HG02970 (cell line): ENCODE measurements at regions not wholly inside any gene's neighbourhood (a gene's known extent, or its start where the extent isn't known, plus 50 kb on each side); places are given as distances from the start of the nearest gene placed in this dataset.
"Not testable (repeated sequence)": the region's sequence is repeated elsewhere in the genome, so short reads cannot be mapped to it uniquely, and the experiment has no call there.

ENCODE experiments used
- ATAC-seq: cut with Tn5 transposase; IDR thresholded peaks from one replicate; pipeline ENCODE4 v1.9.1; 2021; ENCODE audit warnings: mild to moderate bottlenecking, moderate library complexity, moderate number of reproducible peaks; ENCODE audit not compliant: unreplicated experiment, low FRiP score

DNA sequence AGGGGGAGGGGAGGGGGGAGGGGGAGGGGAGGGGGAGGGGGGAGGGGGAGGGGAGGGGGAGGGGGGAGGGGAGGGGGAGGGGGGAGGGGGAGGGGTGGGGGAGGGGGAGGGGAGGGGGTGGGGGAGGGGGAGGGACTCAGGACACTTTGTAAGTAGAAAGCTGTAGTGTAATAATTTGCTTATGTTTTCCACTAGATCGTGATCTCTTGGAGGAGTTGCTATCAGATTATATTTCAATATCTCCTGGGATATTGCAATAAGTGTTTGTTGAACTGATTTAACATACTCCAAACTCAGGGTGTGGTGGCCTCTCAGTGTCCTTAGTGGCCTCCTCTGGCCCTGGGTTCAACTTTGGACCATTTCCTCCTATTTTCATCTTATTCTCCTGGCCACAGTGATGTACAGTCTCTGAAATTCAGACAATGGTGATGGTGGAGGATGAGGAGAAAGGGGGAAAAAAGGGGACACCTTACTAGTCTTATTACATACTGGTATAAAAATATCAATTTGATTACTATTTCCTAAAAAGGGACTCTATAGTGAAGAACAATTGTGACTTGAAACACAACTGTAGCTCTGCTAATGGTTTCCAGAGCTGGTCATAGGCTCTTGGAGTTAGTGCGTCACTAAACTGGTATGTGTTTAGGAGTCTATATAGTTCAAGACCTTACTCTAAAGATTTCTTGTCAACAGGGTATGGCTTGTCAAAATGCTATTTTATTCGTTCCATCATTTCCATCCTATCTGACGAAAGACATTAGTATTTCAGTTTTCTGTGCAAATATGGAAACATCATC is 89.6 kb downstream of the DDX1 start:
- ATAC-seq: no peak

DNA sequence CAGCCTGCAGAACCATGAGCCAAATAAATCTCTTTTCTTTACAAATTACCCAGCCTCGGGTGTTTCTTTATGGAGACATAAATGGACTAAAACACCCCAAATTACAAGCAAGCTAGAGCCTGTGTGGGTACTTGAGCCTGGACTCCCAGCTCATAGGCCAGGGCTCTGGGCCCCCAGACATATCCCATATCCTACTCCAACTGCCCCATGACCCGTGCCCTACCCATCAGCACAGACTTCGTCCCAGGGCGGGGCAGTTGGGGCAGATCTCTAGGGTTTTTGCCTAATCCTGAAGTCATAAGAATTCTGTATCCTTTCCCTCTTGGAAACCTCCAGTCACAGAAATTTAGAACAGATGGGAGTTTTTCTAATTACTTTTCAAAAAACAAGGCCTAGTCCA is 90.7 kb downstream of the DDX1 start:
- no peak for ATAC-seq

DNA sequence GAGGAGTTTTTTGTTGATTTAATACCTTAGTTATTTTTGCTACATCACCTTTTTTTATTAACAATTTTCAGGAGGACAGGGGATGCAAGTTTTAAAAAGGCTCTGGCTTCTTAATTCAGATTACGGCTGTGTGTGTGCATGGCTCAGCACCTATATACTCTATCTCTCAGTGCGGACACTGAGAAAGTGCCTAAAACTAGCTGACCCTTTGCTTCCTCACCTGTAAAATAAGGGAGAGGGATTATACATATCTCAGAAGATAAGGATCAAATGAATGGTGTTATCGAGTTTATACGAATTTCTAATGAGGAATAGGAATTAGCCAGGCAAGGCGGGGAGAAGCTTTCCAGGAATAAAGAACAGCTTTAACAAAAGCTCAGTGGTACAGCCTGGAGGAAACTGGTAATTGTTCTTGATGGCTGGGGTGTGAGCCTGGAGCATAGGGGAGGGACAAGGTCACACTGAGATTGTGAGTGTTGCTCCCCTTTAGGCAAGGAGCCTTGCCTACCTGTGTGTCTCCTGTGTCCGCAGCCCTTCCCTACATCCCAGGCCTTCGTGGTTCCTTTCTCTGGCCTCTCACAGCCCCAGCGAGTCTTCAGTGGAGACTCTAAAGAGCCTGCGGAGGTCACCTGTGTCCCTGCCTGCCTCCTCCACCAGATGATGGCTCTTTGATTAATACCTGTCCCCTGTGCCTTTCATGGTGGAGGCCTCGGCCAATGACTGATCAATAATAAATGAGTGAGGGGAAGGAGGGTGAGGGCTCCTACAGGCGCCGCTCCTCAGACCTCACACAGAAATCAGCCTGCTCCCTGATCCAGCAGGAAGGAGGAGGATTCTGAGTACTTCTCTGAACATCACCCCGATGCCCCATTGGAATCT is 92.7 kb downstream of the DDX1 start:
- ATAC-seq: no peak

DNA sequence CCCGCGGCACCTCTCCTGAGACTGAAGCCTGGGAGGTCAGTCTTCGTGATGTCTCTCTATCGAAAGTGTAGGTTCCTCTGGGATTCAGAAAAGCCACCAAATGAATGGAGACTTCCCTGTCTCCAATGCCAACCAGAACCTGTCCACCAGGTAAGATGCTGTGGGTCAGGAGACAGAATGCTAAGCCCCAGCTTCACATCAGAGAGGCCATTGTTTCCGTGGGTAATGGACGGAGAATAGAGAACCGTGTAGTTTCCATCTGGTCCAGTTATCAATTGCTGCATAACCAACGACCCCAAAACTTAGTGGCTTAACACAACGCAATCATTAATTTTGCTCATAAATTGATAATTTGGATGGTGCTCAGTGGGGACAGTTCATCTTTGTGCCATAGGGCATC is 93.5 kb downstream of the DDX1 start:
- ATAC-seq: no peak

DNA sequence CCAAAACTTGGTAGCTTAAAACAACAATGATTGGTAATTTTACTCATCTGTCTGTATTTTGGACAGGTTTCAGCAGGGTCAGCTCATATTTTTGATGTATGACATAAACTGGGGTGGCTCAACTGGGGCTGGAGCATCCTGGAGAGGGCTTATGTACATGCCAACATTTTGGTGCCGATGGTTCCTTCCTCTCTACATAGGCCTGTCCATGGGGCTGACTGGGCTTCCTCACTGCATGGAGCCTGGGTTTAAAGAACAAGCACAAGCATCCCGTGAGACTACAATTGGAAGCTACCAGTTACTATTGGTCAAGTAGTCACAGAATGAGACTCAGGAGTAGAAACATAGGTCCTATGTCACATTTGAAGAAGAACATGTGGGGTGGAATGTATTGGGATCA is 95.0 kb downstream of the DDX1 start:
- no peak for ATAC-seq

DNA sequence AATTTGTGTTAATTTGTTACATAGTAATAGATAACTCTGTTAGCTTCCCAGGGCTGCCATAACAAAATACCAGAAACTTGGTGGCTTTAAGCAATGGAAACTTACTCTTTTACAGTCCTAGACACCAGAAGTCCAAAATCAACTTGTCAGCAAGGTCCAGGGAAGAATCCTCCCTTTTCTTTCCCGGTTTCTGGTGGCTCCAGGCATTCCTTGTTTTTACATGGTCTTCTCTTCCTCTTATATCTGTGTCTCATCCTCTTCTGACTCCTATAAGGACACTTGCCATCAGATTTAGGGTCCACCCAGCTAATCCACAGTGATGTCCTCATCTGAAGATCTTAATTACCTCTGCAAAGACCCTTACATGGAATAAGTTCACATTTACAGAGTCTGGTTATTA is 95.6 kb downstream of the DDX1 start:
- ATAC-seq: no peak

DNA sequence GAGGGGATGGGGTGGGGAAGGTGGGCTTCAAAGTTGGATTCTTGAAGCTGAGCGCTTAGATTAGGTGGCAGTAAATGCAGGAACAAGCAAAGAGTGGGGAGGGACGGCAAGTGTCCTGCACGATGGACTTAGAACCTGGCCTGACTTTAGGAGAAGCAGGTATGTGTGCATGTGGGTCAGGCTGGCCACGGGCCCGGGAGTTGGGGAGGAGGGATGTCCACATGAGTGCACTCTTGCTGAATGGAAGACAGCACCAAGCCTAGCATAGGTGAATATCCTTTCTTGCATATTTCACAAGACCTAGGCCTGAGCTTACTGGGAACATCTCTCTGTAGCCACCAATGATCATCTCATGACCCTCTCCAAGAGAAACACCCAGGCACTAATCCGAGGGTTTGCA is 96.1 kb downstream of the DDX1 start:
- ATAC-seq: no peak

DNA sequence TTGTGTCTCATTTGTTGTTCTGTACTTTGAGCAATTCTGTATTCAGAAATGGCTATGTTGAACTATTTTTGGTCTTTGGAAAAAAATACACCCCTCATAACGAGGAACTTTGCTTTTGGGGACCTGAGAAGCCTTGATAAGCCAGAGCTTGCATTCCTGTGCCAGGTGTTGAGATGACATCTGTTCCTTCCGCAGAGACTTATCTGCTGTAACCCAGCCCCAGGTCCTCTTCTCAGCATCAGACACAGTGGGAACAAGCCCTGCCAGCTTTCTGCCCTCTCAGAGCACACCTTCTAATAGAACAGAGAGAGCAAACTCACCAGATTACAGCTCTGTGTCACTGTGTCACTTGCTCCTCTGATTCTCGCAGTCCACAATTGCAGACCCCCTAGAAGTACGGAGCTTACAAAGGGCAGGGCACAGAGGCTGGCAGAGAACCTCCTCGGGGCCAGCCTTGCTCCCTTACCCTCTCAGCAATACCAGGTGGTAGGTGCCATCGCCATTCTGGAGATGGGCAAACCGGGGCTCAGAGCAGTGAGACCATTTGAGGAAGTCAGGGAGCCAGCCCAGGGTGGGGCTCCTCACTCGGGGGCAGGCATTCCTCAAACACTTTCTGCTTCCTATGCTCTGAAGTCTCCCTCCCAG is 97.4 kb downstream of the DDX1 start:
- no peak for ATAC-seq

DNA sequence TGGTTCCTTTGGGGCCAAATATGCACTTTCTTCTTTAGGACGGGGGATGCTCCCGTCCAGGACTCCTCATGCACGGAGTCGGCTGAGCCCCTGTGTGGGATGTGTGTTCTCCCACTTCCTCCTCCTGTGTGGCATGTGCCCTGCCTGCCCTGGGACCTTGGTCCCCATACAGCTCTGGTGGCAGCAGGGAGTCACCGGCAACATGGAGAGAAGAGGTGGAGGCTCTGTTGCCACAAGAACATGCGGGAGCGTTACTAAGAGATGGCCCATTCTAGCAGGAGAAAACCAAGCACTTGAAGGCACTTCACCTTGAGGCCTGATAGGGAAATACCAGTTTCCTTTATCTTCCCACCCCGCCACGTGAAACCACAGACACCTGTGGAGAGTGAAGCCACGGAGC is 98.0 kb downstream of the DDX1 start:
- ATAC-seq: no peak

DNA sequence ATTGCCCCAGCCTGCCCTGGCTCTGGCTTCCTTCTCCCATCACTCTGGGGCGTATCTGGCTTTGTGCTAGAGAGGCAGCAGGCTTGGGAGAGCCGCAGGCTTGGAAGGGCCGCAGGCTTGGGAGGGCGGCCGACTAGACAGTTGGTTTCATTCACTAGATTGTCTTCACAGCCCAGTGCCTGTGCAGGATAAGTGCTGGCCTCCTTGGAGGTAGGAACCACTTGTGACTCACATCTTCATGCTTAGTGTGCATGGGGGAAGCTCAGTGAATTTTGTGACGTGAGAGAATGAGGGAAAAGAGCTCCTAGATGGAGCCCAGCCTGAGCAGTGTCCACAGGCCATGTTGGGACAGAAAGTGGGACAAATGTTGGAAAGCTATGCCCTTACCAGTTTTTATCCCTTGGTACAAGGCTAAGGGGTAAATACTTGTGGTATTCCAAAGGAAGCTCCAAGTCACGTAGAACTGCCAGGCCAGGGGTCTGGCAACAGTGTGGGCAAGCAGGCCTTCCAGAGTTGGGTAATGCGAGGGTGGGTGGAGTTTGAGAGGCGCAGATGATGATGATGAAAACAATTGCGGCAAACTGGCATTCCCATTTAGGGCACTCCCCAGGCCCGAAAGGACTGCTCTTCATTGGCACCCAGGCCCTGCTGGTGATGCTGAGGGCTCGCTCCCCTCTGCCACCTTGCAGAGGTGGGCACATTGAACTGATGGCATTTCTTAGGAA is 100.1 kb downstream of the DDX1 start:
- ATAC-seq: no peak

DNA sequence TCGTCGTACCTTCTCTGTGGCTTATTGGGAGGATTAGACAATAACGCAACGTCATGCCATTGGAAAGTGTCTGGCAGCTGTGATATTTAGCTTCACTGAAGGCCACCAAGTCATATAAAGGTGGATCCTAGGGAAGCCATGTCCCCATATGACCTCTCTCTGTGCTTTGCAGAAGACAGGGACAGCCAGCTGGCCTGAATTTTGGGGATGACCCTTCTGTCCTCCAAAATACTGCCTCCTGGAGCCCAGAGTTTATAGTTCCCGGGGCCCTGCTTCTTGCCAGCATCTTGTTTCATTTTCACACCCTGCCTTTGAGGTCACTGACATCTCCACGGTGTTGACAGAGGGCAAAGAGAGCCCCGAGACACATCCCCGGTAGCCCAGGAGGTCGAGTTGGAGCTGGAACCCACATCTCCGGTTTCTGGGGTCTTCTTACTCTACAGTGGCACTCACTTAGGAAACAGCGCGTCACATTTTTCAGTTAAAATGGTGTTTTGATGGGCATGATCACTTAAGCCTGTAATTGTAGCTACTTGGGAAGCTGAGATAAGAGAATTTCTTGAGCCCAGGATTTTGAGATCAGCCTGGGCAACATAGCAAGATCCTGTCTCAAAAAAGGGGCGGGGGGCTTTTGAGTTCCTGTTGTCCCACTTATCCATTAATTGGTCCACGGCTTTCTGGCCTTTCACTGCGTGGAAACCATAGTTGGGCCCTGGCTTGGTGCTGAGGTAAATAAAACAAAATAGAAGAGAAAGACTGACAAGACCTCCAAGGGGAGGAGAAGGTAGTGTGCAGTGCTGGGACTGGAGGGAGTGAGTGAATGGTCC is 101.1 kb downstream of the DDX1 start:
- no peak for ATAC-seq

DNA sequence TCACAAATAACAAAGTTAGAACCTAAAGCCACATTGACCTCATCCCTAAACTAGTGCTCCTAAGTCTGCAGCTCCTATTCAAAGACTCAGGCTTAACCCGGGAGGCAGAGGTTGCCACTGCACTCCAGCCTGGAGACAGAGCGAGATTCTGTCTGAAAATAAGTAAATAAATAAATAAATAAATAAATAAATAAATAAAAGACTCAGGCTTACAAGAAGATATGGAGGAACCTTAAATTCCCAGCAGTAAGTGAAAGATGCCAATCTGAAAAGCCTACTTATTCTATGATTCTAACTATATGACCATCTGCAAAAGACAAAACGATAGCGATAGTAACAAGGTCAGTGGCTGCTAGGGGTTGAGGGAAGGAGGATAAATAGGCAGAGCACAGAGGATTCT is 101.7 kb downstream of the DDX1 start:
- ATAC-seq: no peak

DNA sequence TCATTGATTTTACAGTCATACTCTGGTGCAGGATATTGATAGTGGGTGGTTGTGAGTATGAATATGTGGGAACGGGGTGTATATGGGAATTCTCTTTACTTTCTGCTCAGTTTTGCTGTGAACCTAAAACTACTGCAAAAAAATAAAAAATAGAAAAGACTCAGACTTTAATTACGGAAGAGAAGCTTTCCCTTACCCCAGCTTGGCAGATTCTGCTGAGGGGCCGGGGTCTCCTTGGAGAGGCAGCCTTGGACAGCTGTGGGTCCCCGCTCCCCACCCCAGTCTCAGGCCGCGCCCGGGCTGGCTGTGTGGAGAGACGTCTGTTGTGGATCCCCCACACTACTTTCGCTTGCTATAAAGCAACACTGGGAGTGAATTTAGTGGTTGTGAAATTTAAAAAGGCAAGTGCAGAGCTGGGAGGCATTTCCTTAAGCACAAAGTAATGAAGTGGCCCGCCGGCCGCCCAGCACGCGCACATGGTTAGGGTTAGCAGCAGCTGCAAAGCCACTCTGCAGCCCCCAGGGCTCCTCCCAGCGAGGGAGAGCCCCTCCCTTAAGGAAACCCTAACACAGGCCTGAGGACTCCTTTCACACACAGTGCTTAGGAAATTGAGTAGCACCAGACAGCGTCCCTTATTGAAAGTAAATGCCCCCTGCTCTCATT is 102.4 kb downstream of the DDX1 start:
- ATAC-seq: no peak

DNA sequence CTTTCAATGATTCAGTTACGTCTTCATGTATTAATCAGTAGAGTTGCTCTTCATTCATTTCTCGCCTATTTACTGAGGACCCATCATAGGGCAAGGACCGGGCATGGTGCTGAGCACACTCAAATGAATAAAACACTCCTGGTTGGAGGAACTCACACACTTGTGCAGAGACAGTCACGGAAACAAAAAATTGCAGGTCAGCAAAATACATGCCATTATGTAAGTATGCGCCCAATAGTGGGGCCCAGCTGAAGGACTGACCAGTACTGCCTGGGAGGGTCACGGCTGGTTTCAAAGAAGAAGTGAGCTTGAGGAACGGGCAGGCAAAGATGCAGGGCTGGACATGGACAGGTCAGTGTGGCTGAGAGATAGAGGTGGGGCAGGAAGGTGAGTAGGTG is 102.9 kb downstream of the DDX1 start:
- ATAC-seq: no peak

DNA sequence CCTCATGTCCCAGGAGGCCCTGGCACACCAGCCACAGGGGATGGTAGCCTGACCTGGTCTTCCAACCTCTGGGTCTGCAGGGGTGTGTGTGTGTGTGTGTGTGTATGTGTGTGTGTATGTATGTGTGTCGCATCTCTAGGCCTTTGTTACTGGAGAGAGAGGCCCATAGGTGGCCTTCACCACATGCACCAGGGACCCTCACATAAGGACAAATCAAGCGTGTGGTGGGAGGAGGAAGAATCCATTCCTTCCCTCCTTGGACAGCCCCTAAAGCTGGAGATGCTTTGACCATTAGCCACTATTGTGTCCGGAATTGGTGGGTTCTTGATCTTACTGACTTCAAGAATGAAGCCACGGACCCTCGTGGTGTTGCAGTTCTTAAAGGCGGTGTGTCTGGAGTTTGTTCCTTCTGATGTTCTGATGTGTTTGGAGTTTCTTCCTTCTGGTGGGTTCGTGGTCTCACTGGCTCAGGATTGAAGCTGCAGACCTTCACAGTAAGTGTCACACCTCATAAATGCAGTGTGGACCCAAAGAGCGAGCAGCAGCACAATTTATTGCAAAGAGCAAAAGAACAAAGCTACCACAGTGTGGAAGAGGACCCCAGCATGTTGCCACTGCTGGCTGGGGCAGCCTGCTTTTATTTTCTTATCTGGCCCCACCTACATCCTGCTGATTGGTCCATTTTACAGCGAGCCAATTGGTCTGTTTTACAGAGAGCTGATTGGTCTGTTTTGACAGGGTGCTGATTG is 104.1 kb downstream of the DDX1 start:
- ATAC-seq: no peak

DNA sequence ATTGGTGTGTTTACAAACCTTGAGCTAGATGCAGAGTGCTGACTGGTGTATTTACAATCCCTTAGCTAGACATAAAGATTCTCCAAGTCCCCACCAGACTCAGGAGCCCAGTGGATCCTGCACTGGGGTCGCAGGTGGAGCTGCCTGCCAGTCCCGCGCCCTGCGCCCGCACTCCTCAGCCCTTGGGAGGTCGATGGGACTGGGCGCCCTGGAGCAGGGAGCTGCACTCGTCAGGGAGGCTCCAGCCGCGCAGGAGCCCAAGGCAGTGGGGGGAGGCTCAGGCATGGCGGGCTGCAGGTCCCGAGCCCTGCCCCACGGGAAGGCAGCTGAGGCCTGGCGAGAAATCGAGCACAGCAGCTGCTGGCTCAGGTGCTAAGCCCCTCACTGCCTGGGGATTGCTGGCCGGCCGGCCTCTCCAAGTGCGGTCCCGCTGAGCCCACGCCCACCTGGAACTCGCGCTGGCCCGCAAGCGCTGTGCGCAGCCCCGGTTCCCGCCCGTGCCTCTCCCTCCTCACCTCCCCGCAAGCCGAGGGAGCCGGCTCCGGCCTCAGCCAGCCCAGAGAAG is 105.0 kb downstream of the DDX1 start:
- ATAC-seq: not testable (repeated sequence)

DNA sequence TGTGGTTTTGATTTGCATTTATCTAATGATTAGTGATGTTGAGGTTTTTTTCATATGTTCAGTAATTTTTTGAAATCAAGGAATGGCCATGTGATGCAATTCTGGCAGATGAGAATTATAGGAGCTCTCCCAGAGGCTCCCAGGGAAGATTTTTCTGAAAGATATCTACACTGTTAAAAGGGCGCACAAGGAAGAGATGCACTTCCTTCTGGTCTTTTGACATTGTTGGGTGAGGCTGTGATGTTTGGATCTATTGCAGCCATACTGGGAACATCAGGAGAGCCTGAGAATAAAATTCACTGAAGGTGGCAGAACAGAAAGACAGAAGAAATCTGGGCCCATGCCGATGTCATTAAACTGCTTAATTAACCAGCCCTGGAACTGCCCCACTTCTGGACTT is 108.5 kb downstream of the DDX1 start:
- ATAC-seq: no peak

DNA sequence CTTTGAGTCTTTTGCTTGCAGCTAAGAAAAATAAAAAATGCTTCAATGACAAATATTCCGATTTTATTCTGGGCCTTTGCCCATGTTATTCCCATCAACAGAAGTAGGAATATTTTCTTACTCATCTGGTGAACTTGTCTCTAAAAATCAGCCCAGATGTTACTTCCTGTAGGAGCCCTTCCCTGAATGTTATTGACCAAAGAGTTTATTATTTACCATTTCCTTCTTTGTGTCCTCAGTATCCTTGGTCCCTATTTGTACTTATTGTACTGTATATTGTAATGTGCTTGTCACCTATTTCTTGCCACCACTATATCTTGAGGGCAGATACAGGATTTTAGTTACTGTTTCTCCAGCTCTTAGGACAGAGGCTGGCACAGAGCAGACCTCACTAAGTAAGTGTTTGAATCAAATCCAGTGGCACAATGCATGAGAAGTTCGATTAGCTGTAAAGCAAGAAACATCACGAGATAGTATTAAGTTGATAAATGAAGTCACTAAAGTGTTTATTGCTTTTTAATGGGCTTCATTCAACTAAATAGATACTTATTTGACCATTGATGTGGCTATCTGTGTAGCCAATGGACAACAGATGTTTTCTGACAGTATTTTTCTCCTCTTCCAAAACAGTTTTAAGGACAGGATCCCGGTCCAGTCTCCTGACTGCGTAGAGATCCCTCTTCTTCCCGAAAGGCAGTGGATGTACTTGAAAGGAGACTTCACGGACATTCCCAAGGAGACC is 109.1 kb downstream of the DDX1 start:
- no peak for ATAC-seq
